Putamen (tissue), 1 donor: ENCODE measurements at regions not wholly inside any gene's neighbourhood (a gene's known extent, or its start where the extent isn't known, plus 50 kb on each side); places are given as distances from the start of the nearest gene placed in this dataset.
"Not testable (repeated sequence)": the region's sequence is repeated elsewhere in the genome, so short reads cannot be mapped to it uniquely, and the experiment has no call there.

ENCODE experiments used
- DNase-seq: peaks from one replicate; pipeline ENCODE4 v3.0.0-alpha.2; 2016; ENCODE audit warnings: low spot score

DNA sequence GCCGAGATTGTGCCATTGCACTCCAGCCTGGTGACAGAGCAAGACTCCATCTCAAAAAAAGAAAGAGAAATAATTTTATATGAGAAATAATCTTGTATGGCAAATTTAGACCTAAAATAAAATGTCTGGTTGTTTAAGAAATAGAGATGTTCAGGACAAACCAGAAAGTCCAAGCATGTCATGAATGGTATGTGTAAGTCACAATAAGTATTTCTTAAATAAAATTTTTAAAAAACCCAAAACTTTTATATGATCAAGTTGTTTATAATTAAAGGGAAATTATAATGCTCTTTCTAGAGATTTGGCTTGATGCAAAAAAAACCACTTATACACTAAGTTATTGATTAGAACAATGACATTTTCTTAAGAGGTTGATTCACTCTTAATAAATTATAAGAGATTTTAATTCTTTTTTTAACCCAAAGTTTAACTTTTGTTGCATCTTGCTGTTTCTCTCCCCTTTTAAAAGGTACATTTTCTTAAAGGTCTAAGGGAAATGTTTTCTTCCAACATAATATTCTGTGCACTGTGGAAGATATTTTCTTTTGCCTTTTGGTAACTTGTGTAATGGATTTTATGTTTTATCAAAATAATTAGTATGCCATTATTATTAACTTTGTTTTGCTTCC is 105.7 kb downstream of the RTP4 start:
- no peak for DNase-seq

DNA sequence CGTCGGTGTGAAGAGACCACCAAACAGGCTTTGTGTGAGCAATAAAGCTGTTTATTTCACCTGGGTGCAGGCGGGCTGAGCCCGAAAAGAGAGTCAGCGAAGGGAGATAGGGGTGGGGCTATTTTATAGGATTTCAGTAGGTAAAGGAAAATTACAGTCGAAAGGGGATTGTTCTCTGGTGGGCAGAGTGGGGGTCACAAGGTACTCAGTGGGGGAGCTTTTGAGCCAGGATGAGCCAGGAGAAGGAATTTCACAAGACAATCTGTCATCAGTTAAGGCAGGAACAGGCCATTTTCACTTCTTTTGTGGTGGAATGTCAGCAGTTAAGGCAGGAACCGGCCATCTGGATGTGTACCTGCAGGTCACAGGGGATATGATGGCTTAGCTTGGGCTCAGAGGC is 98.1 kb downstream of the RTP4 start:
- not testable (repeated sequence) for DNase-seq

DNA sequence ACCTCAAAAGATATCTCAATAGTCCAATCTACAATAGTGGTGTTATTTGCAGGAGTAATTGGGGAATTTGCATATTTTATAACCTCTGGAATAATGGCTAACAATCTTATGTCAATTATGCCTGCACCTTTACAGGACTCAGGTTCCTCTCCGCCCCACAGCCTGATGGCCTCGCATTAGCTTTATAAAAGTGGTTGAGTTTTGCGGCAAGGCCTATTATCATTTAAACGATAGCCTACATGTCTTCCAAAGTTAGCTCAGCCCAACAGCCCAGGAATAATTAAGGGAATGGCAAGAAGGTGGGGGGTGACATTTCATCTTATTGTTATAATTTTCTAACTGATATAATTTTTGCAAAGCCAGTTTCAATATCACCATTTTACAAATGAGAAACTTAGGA is 97.3 kb downstream of the RTP4 start:
- no peak for DNase-seq

DNA sequence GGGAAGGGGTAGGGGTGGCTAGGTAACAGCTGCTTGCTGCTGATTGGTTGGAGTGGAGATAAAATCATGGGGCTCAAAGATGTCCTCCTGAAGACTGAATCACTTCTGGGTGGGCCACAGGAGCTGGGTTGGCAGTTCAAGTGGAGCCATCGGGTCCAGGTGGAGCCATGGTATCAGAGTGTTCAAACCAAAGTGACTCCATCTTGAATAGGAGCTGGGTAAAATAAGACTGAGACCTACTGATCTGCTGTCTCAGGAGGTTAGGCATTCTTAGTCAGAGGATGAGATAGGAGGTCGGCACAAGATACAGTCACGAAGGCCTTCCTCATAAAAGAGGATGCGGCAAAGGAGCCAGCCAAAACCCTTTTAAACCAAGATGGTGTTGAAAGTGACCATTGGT is 96.5 kb downstream of the RTP4 start:
- DNase-seq = no peak

DNA sequence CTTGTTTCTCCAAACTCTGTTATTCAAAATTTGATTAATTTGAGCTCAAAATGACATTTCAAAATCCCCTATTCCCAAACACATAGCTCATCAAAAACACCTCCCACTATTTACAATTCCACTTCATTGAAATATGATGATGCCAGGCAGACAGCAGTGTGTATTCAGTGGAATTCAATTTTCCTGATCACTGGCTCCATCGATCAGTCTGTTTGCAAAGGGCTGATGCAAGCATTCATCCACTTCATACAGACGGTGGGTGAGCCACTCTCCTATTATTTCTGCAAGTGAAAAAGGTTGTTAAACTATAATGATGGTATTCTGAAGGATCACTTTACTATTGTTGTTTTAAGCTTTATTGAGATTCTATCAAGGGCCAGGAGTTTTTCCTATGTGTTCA is 90.7 kb downstream of the RTP4 start:
- no peak for DNase-seq

DNA sequence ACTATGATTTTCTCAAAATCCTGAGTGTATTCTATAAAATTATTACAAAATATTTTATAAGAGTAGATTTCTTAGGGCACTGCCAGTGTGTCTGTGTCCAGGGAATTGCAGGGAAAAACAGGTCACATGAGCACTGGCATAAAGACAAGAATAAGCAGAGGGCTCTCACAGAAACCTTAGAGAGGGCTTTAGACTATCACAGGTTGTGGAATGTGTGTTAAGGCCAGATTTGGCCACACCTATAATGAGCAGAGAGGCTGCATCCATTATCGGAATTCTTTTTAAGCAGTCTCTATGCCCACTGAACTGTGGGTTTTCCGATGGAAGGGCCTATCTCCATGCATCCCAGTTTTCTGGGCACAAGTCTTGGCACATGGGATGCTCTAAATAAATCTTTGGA is 90.2 kb downstream of the RTP4 start:
- no peak for DNase-seq

DNA sequence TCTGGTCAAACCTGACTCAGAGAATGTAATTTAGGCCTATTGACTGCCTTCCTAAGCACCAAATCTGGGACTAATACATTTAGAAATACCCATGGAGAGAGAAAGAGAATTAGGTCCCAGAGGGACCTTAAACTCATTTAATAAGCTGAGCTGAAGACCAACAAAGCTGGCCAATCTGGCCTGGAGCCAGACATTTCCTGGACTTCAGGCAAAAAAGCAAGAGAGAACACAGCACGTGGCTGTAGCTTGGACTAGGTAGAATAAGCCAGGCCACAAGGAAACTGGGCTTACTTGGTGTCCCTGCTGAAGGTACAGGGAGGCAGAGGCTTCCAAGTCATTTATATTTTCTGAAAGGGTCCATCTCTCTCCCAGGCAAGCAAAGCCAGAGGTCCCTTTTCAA is 88.1 kb downstream of the RTP4 start:
- peak; percentile 47 for DNase-seq

DNA sequence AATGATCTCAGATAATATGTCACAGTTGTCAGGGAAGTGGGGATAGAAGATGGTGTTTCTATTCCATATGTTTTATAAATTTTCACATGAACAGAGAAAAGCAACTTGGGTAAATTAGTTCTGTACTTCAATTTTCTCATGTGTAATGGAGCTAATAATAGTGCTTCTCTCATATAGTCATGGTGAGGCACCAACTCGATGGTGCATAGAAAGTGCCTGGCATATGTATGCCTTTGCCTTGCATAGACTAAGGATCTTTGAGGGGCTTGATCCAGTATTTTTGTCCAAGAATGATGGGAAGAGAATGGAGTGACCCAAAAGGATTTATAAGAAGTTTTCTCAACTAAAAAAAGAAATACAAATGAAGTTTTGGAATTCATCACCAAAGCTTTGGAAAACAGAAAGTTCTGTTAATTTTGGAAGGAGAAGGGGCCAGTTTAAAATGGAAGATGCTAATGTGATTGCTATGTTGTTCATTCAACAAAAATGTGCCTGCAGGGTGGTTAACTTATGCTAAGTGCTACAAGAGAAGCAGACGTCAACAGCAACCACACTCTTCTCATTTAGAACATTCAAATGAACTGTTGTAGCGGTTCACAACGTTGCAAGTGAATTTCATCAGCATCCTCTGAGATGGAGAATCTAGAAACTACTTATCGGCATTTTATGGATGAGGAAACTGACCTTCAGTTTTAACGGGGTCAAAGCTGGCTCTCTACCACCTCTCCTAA is 86.1 kb downstream of the RTP4 start:
- DNase-seq = no peak

DNA sequence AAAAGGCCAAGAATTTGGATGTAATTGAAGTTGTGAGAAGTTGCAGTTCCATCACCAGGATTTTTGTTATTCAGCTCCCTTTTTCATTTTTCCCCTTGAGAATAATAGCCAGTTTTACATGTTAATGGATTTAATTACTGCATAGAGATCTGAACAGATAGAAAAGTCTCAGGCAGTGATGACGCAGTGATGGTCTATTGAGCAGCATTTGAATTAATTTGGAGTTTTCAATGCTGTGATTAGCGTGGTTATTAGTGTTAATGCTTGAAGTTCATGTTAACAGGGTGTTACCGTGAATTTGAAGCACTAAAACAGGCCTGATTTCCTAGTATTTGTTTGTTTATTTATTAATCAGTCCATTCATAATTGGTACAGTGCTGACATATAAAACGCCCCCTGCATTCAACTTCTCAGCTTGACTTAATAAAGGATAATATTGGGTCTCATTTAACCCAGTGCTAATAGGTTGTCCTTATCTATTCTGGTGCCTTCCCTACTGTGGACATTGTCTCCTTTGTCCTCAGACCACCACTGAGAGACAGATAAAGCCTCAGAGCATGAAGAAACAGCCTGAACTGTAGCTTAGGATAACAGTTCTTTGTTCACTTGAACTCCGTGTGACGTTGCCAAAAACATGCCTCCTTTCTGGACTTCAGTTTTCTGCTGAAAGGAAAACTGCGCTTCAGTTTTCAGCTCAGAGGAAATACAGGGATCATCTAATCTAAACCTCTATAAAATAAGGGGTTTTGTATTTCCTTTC is 82.4 kb downstream of the RTP4 start:
- DNase-seq = peak; percentile 32

DNA sequence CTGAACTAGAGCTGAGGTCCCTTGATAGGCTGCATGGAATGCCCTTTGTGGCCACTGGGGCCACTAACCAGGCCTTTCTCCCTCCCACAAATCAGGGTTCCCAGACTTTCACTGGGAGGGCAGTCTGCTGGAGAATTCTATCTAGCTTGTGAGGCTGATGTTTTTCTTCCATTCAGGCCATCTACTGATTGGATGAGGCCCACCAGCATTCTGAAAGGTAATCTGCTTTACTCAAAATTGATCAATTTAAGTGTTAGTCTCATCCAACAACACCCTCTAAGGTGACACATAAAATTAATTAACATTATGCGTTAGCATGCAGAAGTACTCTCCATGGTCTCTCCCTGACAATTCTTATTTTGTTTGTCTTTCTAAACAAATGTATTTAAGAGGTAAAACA is 80.5 kb downstream of the RTP4 start:
- no peak for DNase-seq

DNA sequence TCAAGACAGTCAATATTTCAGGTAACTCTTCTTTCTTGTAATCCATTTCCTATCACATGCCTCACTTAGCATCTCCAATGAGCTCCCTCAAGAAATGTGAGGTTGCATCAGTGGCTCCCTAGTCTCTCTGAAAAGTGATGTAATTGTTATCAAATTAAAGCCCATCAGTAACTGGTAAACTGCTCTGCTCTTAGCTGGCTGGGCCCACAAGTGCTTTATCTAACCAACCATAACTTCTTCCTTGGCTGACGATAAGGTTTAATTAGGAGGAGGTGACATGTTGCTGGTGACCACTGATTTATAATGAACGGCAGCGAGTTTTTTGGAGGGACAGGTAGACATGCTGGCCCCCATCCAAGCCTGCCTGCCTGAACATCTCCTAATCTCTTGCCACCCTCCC is 79.6 kb downstream of the RTP4 start:
- DNase-seq = no peak

DNA sequence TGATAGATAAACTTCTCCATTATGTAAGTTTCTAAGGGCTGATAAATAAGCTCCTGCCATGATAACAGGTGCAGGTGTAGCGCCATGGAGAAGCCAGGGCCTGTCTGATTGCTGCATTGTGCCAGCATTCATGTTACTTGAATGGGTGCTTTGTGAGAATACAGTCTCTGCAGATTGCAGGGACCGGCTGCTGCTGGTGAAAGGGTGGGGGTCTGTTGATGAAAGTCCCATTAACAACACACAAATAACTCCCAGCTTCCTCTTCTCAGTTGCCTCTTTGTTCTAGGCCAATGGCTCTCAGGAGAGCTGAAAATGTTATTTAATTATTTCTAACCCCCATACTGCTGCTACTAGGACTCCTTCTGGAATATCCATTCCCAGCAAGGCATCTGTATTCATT is 77.2 kb downstream of the RTP4 start:
- DNase-seq = peak; percentile 41

DNA sequence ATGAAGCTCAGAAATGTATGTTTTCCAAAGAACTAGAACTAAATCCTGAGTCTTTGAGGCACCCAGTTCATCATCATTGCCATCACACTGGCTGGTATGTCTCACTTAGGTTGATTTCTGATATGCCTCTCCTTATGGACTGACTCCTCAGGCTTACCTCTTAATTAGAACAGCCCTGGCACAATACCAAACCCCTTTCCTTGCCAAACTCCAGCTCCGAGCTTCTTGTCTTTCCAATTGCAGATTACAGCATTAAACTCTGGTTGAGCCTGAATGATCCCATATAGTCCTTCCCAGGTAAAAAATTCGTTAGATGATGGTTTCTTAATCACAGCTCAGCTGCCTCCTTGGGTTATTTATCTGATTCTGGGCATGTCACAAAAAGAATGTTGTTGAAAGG is 66.3 kb downstream of the RTP4 start:
- no peak for DNase-seq

DNA sequence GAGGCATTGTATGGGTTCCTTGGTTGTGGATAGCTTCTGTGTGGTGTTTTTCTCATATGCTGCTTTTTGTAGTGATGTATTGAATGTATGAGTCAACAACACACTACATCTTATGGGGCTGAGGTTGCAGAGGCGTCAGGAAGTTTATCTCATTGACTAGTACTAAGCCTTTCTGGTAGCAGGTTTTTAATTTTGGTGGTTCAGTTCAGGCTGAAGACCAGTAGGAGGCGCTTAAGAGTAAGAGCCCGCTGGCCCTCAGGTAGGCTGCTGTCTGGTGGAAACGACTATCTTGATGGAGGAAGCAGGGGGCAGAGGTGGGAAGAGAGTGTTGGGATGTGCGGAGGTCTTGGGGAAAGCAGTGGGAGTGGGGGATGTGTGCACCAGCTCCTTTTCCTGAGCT is 62.4 kb downstream of the RTP4 start:
- no peak for DNase-seq
